Neural cell (in vitro differentiated cells): ENCODE measurements at regions not wholly inside any gene's neighbourhood (a gene's known extent, or its start where the extent isn't known, plus 50 kb on each side); places are given as distances from the start of the nearest gene placed in this dataset.

ENCODE experiments used
- H2AFZ ChIP-seq: fragments of 200-600, 300-800 bp; sonication (generic), shearing (Covaris generic); 2 replicates; pipeline ENCODE4 v1.6.0; 2014; ENCODE audit warnings: low read depth, mild to moderate bottlenecking, antibody characterized with exemption, low read length, moderate library complexity
- H3F3A ChIP-seq: fragments of 200-600 bp; shearing (Covaris generic); 2 replicates; pipeline ENCODE4 v1.6.1; 2016; ENCODE audit warnings: mild to moderate bottlenecking, moderate library complexity, mixed read lengths, antibody characterized with exemption, low read length; ENCODE audit not compliant: insufficient read depth, poor library complexity, severe bottlenecking
- H3K27ac ChIP-seq: fragments of 200-600, 300-800 bp; sonication (generic), shearing (Covaris generic); 2 replicates; pipeline ENCODE4 v1.5.1; 2014; ENCODE audit warnings: mild to moderate bottlenecking, low read length, moderate library complexity
- H3K27me3 ChIP-seq: fragments of 300-800, 200-600 bp; sonication (generic), shearing (Covaris generic); 2 replicates; pipeline ENCODE4 v1.6.0; 2014; ENCODE audit warnings: mild to moderate bottlenecking, low read depth, low read length, moderate library complexity; ENCODE audit not compliant: insufficient read depth
- H3K36me3 ChIP-seq: fragments of 300-800, 200-600 bp; sonication (generic), shearing (Covaris generic); 2 replicates; pipeline ENCODE4 v1.5.1; 2014; ENCODE audit warnings: mild to moderate bottlenecking, antibody characterized with exemption, low read length, moderate library complexity; ENCODE audit not compliant: insufficient read depth
- H3K4me2 ChIP-seq: fragments of 300-800, 200-600 bp; sonication (generic), shearing (Covaris generic); 2 replicates; pipeline ENCODE4 v1.6.0; 2014; ENCODE audit warnings: mild to moderate bottlenecking, low read length
- H3K4me3 ChIP-seq: fragments of 300-800, 200-600 bp; sonication (generic), shearing (Covaris generic); 2 replicates; pipeline ENCODE4 v1.5.1; 2014; ENCODE audit warnings: mild to moderate bottlenecking, low read length, moderate library complexity
- H3K79me2 ChIP-seq: fragments of 200-600 bp; shearing (Covaris generic); replicated peaks from 2 replicates; pipeline ENCODE4 v1.6.0; 2014; ENCODE audit warnings: mild to moderate bottlenecking, low read length, moderate library complexity; ENCODE audit not compliant: insufficient read depth
- H3K9ac ChIP-seq: fragments of 300-800, 200-600 bp; sonication (generic), shearing (Covaris generic); 2 replicates; pipeline ENCODE4 v1.6.1; 2016; ENCODE audit warnings: mild to moderate bottlenecking, low read length, mixed read lengths
- H3K9me2 ChIP-seq: fragments of 200-600 bp; shearing (Covaris generic); 2 replicates; pipeline ENCODE4 v1.6.1; 2016; ENCODE audit warnings: mild to moderate bottlenecking, low read length, mixed read lengths; ENCODE audit not compliant: insufficient read depth
- H3K9me3 ChIP-seq: fragments of 200-600, 300-800 bp; sonication (generic), shearing (Covaris generic); 2 replicates; pipeline ENCODE4 v1.6.1; 2016; ENCODE audit warnings: mild to moderate bottlenecking, mixed run types, low read length, moderate library complexity, mixed read lengths
- H4K20me1 ChIP-seq: fragments of 200-600 bp; shearing (Covaris generic); 2 replicates; pipeline ENCODE4 v1.6.1; 2016; ENCODE audit warnings: mild to moderate bottlenecking, mixed run types; ENCODE audit not compliant: insufficient read depth
- CTCF ChIP-seq: fragments of 450-650 bp; IDR thresholded peaks from 2 replicates; pipeline ENCODE4 v1.5.1; 2014; ENCODE audit warnings: antibody characterized with exemption, mild to moderate bottlenecking, moderate library complexity; ENCODE audit not compliant: poor library complexity, severe bottlenecking
- EP300 ChIP-seq: fragments of 450-650 bp; conservative IDR thresholded peaks from 2 replicates; pipeline ENCODE4 v1.6.1; 2014; ENCODE audit warnings: antibody characterized with exemption, mild to moderate bottlenecking, moderate library complexity; ENCODE audit not compliant: poor library complexity, severe bottlenecking
- EZH2 ChIP-seq: fragments of 200-600, 300-800 bp; shearing (Covaris generic), sonication (generic); IDR thresholded peaks from 2 replicates; pipeline ENCODE4 v1.6.1; 2014; ENCODE audit warnings: antibody characterized with exemption, low read length, borderline replicate concordance, mild to moderate bottlenecking; ENCODE audit not compliant: insufficient read depth, poor library complexity, severe bottlenecking
- MXI1 ChIP-seq: fragments of 450-650 bp; conservative IDR thresholded peaks from 2 replicates; pipeline ENCODE4 v1.6.1; 2014; ENCODE audit warnings: antibody characterized with exemption, mild to moderate bottlenecking; ENCODE audit not compliant: poor library complexity, severe bottlenecking
- POLR2AphosphoS5 ChIP-seq: IDR thresholded peaks from 2 replicates; pipeline ENCODE4 v1.6.1; 2012
- RAD21 ChIP-seq: fragments of 450-650 bp; conservative IDR thresholded peaks from 2 replicates; pipeline ENCODE4 v1.6.1; 2014; ENCODE audit warnings: antibody characterized with exemption, mild to moderate bottlenecking, moderate library complexity
- REST ChIP-seq: IDR thresholded peaks from 2 replicates; pipeline ENCODE4 v1.6.1; 2012; ENCODE audit warnings: borderline replicate concordance
- SMC3 ChIP-seq: fragments of 450-650 bp; conservative IDR thresholded peaks from 2 replicates; pipeline ENCODE4 v1.6.1; 2014; ENCODE audit warnings: antibody characterized with exemption, mild to moderate bottlenecking, moderate library complexity; ENCODE audit not compliant: poor library complexity
- TAF1 ChIP-seq: IDR thresholded peaks from 2 replicates; pipeline ENCODE4 v1.6.1; 2012; ENCODE audit warnings: low read depth

DNA sequence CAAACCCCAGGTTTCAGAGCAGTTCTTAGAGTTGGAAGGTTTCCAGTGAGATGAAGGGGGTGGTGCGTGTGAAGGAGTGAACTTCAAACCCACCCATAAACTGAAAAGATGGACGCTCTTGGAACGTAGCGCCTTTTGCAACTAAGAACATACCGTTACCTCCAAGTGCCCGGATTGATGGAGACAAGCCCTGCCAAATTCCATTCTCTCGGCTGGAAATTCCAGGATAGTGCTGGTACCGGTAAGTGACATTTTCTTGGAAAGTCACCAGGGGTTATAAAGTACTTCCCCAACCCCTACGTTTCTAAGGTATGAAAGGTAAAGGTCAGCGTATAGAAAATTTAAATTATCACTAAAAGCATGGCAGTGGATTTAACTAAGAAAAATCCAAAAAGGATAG is 91.6 kb upstream of the CLDN14 start:
- Histone ChIP-seq H3K27me3 (no peaks in the 10 kb centered on the region), H3F3A (no peaks in the 10 kb centered on the region), H3K36me3 (no peaks in the 10 kb centered on the region), H3K4me3 (no peak overlapping the region), H3K9me2 (no peaks in the 10 kb centered on the region), H3K79me2 (no peaks in the 10 kb centered on the region), H3K9ac (no peak overlapping the region), H2AFZ (no peak overlapping the region), H4K20me1 (no peaks in the 10 kb centered on the region), H3K4me2 (no peak overlapping the region), H3K27ac (no peak overlapping the region), H3K9me3 (no peaks in the 10 kb centered on the region)
- TF ChIP-seq TAF1 (no peak), CTCF (no peak), POLR2AphosphoS5 (no peak), SMC3 (no peak), EP300 (no peak), REST (no peak), RAD21 (no peak), MXI1 (no peak), EZH2 (no peak)

- H3K9me2 ChIP-seq: no peaks in the 10 kb centered on the region
- H3K27ac ChIP-seq: no peak overlapping the region
- no peak overlapping the region for H2AFZ ChIP-seq
- TF ChIP-seq TAF1 (no peak), REST (no peak), MXI1 (no peak), EP300 (no peak)
- no peaks in the 10 kb centered on the region for H3F3A ChIP-seq
- H3K27me3 ChIP-seq: no peaks in the 10 kb centered on the region
- H3K79me2 ChIP-seq: no peaks in the 10 kb centered on the region
- no peak overlapping the region for H3K4me3 ChIP-seq
- no peaks in the 10 kb centered on the region for H4K20me1 ChIP-seq
- H3K36me3 ChIP-seq: no peaks in the 10 kb centered on the region
- no peaks in the 10 kb centered on the region for H3K9me3 ChIP-seq
- H3K9ac ChIP-seq: no peak overlapping the region
- no peak overlapping the region for H3K4me2 ChIP-seq
Observed at GRCh38 chr21:36572039-36572438, 92.1 kb upstream of the CLDN14 start.
